Left ventricle myocardium inferior (tissue), 1 donor: ENCODE measurements at regions not wholly inside any gene's neighbourhood (a gene's known extent, or its start where the extent isn't known, plus 50 kb on each side); places are given as distances from the start of the nearest gene placed in this dataset.

Experiments used
- DNase-seq: peaks from one replicate; pipeline ENCODE4 v3.0.0-alpha.2; 2020
- H3K27ac ChIP-seq: fragments of 200-600 bp; replicated peaks from 2 replicates; pipeline ENCODE4 v1.8.0; 2021
- H3K27me3 ChIP-seq: fragments of 200-600 bp; 2 replicates; pipeline ENCODE4 v1.8.0; 2021; ENCODE audit warnings: low read depth
- H3K36me3 ChIP-seq: fragments of 200-600 bp; 2 replicates; pipeline ENCODE4 v1.8.0; 2021
- H3K4me1 ChIP-seq: fragments of 200-600 bp; 2 replicates; pipeline ENCODE4 v1.8.0; 2021
- H3K4me3 ChIP-seq: fragments of 200-600 bp; 2 replicates; pipeline ENCODE4 v1.8.0; 2021; ENCODE audit warnings: mild to moderate bottlenecking, moderate library complexity
- H3K9me3 ChIP-seq: fragments of 200-600 bp; replicated peaks from 2 replicates; pipeline ENCODE4 v1.8.0; 2021
- CTCF ChIP-seq: fragments of 200-600 bp; IDR thresholded peaks from 2 replicates; pipeline ENCODE4 v1.8.0; 2021; ENCODE audit warnings: antibody characterized with exemption, mild to moderate bottlenecking, borderline replicate concordance
- intact Hi-C: fragments of 100-400 bp; cut with micrococcal nuclease; formaldehyde crosslinking; loops from one replicate; pipeline ENCODE4 v1.11.0; 2022
- donor health status: DM: no; HTN: yes; CAD: no; lungs with severe emphysema.

- peaks cover 21% of the 10 kb centered on the region for H3K4me1 ChIP-seq
- DNase-seq, result no peak
- H3K36me3 ChIP-seq, result no peaks in the 10 kb centered on the region
- peaks cover 12% of the 10 kb centered on the region for H3K27me3 ChIP-seq
- intact Hi-C loops, result no loop called here
- no peak overlapping the region for H3K4me3 ChIP-seq
- H3K9me3 ChIP-seq, result no peaks in the 10 kb centered on the region
- no peak overlapping the region for H3K27ac ChIP-seq
- TF ChIP-seq CTCF, result no peak
Observed at GRCh38 chr1:65694933-65695332, 97.8 kb upstream of the PDE4B start.

- Histone ChIP-seq H3K4me3 (no peak overlapping the region), H3K27me3 (peaks cover 12% of the 10 kb centered on the region), H3K9me3 (no peaks in the 10 kb centered on the region), H3K36me3 (no peaks in the 10 kb centered on the region), H3K4me1 (no peaks in the 10 kb centered on the region), H3K27ac (no peak overlapping the region)
- TF ChIP-seq CTCF, result no peak
- intact Hi-C loops, result no loop called here
- DNase-seq, result no peak
Observed at GRCh38 chr1:65698590-65698989, 94.1 kb upstream of the PDE4B start.

- H3K9me3 ChIP-seq, result no peaks in the 10 kb centered on the region
- H3K27ac ChIP-seq, result no peak overlapping the region
- no peak for TF ChIP-seq CTCF
- H3K4me3 ChIP-seq, result no peak overlapping the region
- H3K4me1 ChIP-seq, result no peaks in the 10 kb centered on the region
- DNase-seq, result no peak
- intact Hi-C loops, result no loop called here
- H3K36me3 ChIP-seq, result no peaks in the 10 kb centered on the region
- no peaks in the 10 kb centered on the region for H3K27me3 ChIP-seq
Observed at GRCh38 chr1:65703853-65704252, 88.8 kb upstream of the PDE4B start.

GRCh38 chr1:65704318-65704717, 88.4 kb upstream of the PDE4B start:
- intact Hi-C loops, result no loop called here
- no peak overlapping the region for H3K4me3 ChIP-seq
- no peaks in the 10 kb centered on the region for H3K36me3 ChIP-seq
- no peak overlapping the region for H3K27ac ChIP-seq
- DNase-seq, result no peak
- H3K27me3 ChIP-seq, result peaks cover 2% of the 10 kb centered on the region
- no peak for TF ChIP-seq CTCF
- H3K4me1 ChIP-seq, result no peaks in the 10 kb centered on the region
- no peaks in the 10 kb centered on the region for H3K9me3 ChIP-seq

GRCh38 chr1:65717815-65718454, 74.8 kb upstream of the PDE4B start:
- no peak for TF ChIP-seq CTCF
- intact Hi-C loops, result no loop called here
- DNase-seq, result no peak
- H3K27ac ChIP-seq, result no peak overlapping the region
- H3K4me1 ChIP-seq, result no peaks in the 10 kb centered on the region
- H3K9me3 ChIP-seq, result no peaks in the 10 kb centered on the region
- H3K4me3 ChIP-seq, result no peak overlapping the region
- no peaks in the 10 kb centered on the region for H3K36me3 ChIP-seq
- H3K27me3 ChIP-seq, result peaks cover 17% of the 10 kb centered on the region

- no peak for TF ChIP-seq CTCF
- no peak overlapping the region for H3K4me3 ChIP-seq
- H3K9me3 ChIP-seq, result no peaks in the 10 kb centered on the region
- no peak overlapping the region for H3K27ac ChIP-seq
- DNase-seq, result no peak
- H3K4me1 ChIP-seq, result no peaks in the 10 kb centered on the region
- intact Hi-C loops, result no loop called here
- peaks cover 11% of the 10 kb centered on the region for H3K27me3 ChIP-seq
- H3K36me3 ChIP-seq, result no peaks in the 10 kb centered on the region
Observed at GRCh38 chr1:65719391-65719790, 73.3 kb upstream of the PDE4B start.
